OCI-LY1 (cell line): ENCODE measurements at regions not wholly inside any gene's neighbourhood (a gene's known extent, or its start where the extent isn't known, plus 50 kb on each side); places are given as distances from the start of the nearest gene placed in this dataset.

Experiments
- EZH2 ChIP-seq: fragments of 200-600 bp; sonication (generic), shearing (Covaris generic); IDR thresholded peaks from 2 replicates; pipeline ENCODE4 v1.8.0; 2017; ENCODE audit warnings: borderline replicate concordance, mixed run types, mild to moderate bottlenecking, antibody characterized with exemption, low read length, moderate library complexity, mixed read lengths
- TF ChIP-seq, protein P1 (sequence below): fragments of 200-600 bp; sonication (generic), shearing (Covaris generic); IDR thresholded peaks from 2 replicates; pipeline ENCODE4 v1.5.1; 2017; ENCODE audit warnings: mild to moderate bottlenecking, antibody characterized with exemption, low read length, moderate library complexity, mixed read lengths

DNA sequence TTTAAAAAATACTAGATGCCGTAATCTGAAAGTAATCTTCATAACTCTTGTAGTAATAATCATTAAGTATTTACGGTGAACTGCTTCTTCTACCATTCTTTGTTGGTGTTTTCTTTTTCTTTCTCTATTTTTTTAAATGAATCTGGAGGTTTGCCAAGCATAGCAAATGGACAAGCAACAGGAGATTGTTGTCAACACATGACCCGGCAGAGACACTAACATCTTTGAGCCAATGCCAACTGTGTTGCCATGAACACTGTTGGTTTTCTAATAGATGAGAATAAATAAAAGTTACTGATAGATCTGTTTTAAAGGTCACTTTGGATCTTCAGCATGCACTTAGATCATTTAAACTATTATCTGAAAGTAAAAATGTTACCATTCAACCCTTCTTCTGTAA, 523.6 kb upstream of the EYS start:
- TF ChIP-seq, protein P1, sequence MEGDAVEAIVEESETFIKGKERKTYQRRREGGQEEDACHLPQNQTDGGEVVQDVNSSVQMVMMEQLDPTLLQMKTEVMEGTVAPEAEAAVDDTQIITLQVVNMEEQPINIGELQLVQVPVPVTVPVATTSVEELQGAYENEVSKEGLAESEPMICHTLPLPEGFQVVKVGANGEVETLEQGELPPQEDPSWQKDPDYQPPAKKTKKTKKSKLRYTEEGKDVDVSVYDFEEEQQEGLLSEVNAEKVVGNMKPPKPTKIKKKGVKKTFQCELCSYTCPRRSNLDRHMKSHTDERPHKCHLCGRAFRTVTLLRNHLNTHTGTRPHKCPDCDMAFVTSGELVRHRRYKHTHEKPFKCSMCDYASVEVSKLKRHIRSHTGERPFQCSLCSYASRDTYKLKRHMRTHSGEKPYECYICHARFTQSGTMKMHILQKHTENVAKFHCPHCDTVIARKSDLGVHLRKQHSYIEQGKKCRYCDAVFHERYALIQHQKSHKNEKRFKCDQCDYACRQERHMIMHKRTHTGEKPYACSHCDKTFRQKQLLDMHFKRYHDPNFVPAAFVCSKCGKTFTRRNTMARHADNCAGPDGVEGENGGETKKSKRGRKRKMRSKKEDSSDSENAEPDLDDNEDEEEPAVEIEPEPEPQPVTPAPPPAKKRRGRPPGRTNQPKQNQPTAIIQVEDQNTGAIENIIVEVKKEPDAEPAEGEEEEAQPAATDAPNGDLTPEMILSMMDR: no peak
- TF ChIP-seq EZH2: no peak
